Activated T-helper 1 cell treated with anti-CD3 and anti-CD28 coated beads, Interleukin-12 subunit alpha, Interleukin-12 subunit beta, Interleukin-2, Interleukin-4 antibody, amounts not matched to agents 30 ng/mL and 10 ng/mL and 1 ng/mL, durations not matched to agents 14 hours and 24 hours and 36 hours (primary cell): ENCODE measurements at regions not wholly inside any gene's neighbourhood (a gene's known extent, or its start where the extent isn't known, plus 50 kb on each side); places are given as distances from the start of the nearest gene placed in this dataset.
"Not testable (repeated sequence)": the region's sequence is repeated elsewhere in the genome, so short reads cannot be mapped to it uniquely, and the experiment has no call there.

Source experiments
- DNase-seq: peaks from one replicate; pipeline ENCODE4 v3.0.0; 2021; ENCODE audit warnings: low spot score
- H3K27ac Mint-ChIP-seq: one replicate; pipeline ENCODE4 v1.8.0; 2021; ENCODE audit warnings: mild to moderate bottlenecking, mixed read lengths
- H3K27me3 Mint-ChIP-seq: one replicate; pipeline ENCODE4 v1.8.0; 2022; ENCODE audit warnings: mild to moderate bottlenecking, moderate library complexity, mixed read lengths; ENCODE audit not compliant: insufficient read depth
- H3K36me3 Mint-ChIP-seq: one replicate; pipeline ENCODE4 v1.8.0; 2021; ENCODE audit warnings: low read depth, mixed read lengths
- H3K4me1 Mint-ChIP-seq: one replicate; pipeline ENCODE4 v1.8.0; 2021; ENCODE audit warnings: low read depth, mixed read lengths
- H3K4me3 Mint-ChIP-seq: one replicate; pipeline ENCODE4 v1.8.0; 2021; ENCODE audit warnings: mild to moderate bottlenecking, moderate library complexity, mixed read lengths
- H3K9me3 Mint-ChIP-seq: one replicate; pipeline ENCODE4 v1.8.0; 2021; ENCODE audit warnings: mixed read lengths
- intact Hi-C: fragments of 100-400 bp; cut with micrococcal nuclease; formaldehyde crosslinking; loops from one replicate; pipeline ENCODE4 v1.15.1; 2024

DNA sequence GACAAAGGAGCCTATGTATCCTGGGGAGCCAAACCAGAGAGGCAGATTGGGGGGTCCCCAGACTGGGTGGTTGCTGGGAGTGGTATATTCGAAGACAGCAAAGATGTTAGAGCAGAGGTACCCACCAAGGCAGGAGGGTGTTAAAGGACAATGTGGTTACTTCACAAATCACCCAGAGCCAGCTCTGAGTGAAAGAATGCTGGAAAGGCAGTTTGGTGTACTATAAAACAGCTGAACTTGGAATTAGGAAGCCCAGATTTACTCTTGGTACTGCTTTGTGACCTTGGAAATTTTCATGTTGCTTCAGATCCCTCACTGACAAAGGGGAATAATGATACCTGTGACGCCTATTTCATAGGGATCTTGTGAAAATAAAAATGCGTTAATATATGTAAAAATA is 121.6 kb downstream of the CD164 start:
- Mint-ChIP-seq H3K9me3 (no peaks in the 10 kb centered on the region), H3K36me3 (no peaks in the 10 kb centered on the region), H3K27me3 (peaks cover 4% of the 10 kb centered on the region), H3K4me3 (no peak overlapping the region), H3K4me1 (peaks cover 7% of the 10 kb centered on the region), H3K27ac (no peak overlapping the region)
- no peak for DNase-seq
- intact Hi-C loops: no loop called here

DNA sequence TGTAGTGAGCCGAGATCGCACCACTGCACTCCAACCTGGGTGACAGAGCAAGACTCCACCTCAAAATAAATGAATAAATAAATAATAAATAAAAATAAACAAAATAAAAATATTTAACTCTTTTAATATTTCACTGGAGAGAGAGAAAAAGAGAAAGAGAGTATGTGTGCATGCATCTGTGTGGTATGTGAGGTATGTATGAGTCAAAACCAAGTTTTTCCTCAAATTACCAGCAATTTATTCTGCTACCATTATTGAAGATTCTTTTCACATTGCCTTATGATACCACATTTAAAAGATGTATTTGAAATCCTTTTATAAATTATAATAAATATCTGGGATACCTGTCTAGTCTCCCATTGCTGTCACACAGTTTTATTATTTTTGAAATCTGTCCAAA is 122.1 kb downstream of the CD164 start:
- H3K36me3 Mint-ChIP-seq: no peaks in the 10 kb centered on the region
- peaks cover 7% of the 10 kb centered on the region for H3K4me1 Mint-ChIP-seq
- DNase-seq: no peak
- intact Hi-C loops: no loop called here
- H3K4me3 Mint-ChIP-seq: no peak overlapping the region
- peaks cover 4% of the 10 kb centered on the region for H3K27me3 Mint-ChIP-seq
- no peaks in the 10 kb centered on the region for H3K9me3 Mint-ChIP-seq
- no peak overlapping the region for H3K27ac Mint-ChIP-seq

DNA sequence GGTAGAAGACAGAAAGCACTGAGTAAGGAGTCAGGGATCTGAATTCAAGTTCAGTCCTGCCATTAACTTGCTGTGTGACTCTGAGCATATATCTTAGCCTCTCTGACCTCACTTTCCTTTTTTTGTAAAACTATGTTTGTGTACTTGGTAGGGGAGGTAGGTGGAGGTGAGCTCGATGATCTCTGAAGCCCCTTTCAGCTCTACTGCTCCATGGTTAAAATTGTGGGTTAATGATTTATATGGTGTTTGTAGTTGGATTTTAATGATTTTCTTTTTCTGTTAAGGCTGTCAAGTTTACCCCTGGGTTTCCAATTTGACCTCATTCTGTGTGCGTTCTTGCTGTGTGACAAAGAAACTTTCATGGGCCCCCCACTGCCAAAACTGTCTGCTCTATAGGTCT is 124.1 kb downstream of the CD164 start:
- Mint-ChIP-seq H3K27ac (no peak overlapping the region), H3K9me3 (no peaks in the 10 kb centered on the region), H3K36me3 (no peaks in the 10 kb centered on the region), H3K4me3 (no peak overlapping the region), H3K4me1 (no peaks in the 10 kb centered on the region), H3K27me3 (peaks cover 2% of the 10 kb centered on the region)
- intact Hi-C loops: no loop called here
- DNase-seq: no peak

DNA sequence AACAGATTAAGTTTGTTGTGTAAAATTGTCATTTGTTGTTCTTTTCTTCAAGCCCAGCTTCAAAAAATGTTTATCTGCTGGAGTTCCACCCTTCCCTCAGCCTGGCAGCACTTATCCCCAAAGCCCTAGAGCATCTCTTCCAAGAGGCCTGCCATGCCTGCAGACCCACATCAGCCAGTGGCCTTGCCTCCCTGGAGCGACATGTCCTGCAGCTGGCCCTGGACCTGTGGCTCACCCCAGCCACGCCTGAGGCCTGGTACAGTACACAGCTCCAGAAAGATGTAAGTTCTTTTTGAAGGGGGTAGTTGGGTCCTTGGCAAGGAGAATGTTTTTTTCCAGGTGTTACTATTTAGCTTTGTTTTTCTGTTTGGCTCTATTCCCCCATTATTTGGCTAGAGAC is 124.8 kb downstream of the CD164 start:
- Mint-ChIP-seq H3K4me1 (no peaks in the 10 kb centered on the region), H3K27ac (no peak overlapping the region), H3K27me3 (no peaks in the 10 kb centered on the region), H3K4me3 (no peak overlapping the region), H3K9me3 (no peaks in the 10 kb centered on the region), H3K36me3 (no peaks in the 10 kb centered on the region)
- intact Hi-C loops: no loop called here
- no peak for DNase-seq

DNA sequence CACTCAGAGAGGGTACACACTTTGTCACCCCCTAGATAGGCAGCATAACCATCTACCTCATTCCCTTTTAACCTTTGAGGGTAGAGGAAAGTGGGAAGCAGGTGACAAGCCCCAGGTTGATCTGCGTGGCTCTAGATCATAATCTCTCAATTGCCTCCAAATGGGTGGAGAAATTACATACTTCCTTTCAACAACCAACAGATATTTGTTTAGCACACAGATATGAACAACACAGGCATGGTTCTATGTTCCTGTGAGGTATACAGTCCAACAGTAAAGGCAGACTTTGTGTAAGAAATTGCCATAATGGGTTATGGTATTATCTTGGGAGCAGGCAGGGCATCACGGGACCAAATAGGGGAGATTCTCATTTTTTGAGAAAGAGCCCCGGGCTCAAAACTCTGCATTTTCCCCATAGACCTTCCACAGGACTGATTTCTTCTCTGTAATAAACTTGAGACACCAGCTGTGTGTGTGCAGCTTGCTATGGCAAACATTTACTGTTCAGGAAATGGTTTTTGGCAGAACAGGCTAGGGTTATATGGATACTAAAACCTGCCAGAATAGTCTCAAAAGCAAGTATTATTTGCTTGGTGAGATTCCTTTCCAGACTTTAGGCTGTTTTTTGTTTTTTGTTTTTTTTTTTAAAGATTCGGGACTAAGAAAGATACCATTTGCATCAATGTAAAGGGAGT is 126.2 kb downstream of the CD164 start:
- Mint-ChIP-seq H3K27ac (no peak overlapping the region), H3K9me3 (no peaks in the 10 kb centered on the region), H3K4me1 (no peaks in the 10 kb centered on the region), H3K27me3 (no peaks in the 10 kb centered on the region), H3K36me3 (no peaks in the 10 kb centered on the region), H3K4me3 (no peak overlapping the region)
- no peak for DNase-seq
- intact Hi-C loops: no loop called here

DNA sequence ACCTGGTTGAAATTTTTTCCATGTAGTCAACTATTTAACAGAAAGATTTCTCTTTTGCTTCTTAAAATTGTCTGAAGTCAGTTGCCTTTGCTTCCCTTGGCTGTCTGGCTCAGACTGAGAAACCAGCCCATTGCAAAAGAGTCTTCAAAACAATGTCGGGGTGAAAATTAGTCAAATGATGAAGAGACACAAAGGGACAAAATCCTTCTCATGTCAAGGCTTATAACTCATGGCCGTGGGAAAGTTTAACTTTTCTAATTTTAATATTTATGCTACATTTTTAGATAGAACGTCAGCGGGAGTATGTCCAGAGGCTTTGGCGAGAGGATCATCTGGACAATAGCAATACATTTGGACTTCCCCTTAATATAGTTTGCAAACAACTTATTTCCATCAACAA is 127.2 kb downstream of the CD164 start:
- Mint-ChIP-seq H3K4me3 (no peak overlapping the region), H3K4me1 (no peaks in the 10 kb centered on the region), H3K36me3 (no peaks in the 10 kb centered on the region), H3K27ac (no peak overlapping the region), H3K27me3 (no peaks in the 10 kb centered on the region), H3K9me3 (no peaks in the 10 kb centered on the region)
- DNase-seq: no peak
- intact Hi-C loops: no loop called here

DNA sequence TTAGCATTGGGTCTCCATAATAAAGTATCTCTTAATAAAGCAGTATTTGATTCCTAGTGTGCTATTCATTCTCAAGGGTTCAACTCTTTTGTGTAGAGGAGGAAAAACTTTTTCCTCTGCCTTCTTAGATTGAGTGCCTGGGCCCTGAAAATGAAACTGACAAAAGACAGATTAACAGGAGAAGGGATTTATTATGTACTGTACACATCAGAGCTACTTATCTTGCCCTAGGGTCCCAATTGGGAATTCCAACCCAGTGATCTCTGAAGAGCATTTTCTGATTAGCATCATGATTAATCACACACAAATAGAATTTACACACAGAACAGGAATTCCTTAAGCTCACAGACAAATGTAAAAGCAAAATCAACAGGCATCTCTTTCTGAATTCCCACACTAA is 128.9 kb downstream of the CD164 start:
- Mint-ChIP-seq H3K27ac (no peak overlapping the region), H3K9me3 (no peaks in the 10 kb centered on the region), H3K36me3 (no peaks in the 10 kb centered on the region), H3K4me3 (no peak overlapping the region), H3K4me1 (no peaks in the 10 kb centered on the region), H3K27me3 (no peaks in the 10 kb centered on the region)
- intact Hi-C loops: no loop called here
- DNase-seq: no peak

DNA sequence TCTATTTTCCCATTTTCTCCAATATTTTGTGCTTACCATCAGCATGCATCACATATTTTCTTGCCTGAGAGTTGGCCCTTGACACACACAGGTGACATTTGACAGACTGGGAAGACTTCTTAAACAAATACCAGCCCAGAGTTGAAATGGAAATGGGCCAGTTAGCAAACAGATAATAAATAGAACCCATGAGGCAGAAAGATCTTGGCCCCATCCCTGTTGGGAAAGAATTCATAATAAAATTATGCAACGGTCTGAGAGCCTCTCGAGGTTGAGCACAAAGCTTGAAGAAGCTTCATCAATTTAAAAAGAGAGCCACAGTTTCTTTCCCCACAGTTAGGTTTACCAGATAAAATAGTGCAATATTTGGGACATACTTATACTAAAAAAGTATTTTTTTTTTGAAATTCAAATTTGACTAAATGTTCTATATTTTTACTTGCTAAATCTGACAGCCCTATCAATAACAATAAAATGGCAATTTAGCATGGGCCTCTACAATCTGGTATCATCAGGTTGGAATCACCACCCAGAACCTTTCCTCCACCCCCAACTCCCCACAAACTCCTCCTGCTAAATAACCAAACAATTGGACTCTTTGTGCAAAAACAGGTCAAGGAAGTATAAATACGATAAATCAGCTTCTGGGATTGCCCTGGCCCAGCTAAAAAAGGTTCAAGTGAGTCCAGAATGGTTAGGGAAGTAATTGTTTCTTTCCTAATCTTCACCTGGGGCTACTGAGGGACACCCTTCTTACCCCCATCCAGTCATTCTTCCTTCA is 129.8 kb downstream of the CD164 start:
- no peaks in the 10 kb centered on the region for H3K4me1 Mint-ChIP-seq
- DNase-seq: no peak
- H3K36me3 Mint-ChIP-seq: no peaks in the 10 kb centered on the region
- no peaks in the 10 kb centered on the region for H3K9me3 Mint-ChIP-seq
- no peaks in the 10 kb centered on the region for H3K27me3 Mint-ChIP-seq
- H3K4me3 Mint-ChIP-seq: no peak overlapping the region
- intact Hi-C loops: no loop called here
- no peak overlapping the region for H3K27ac Mint-ChIP-seq

DNA sequence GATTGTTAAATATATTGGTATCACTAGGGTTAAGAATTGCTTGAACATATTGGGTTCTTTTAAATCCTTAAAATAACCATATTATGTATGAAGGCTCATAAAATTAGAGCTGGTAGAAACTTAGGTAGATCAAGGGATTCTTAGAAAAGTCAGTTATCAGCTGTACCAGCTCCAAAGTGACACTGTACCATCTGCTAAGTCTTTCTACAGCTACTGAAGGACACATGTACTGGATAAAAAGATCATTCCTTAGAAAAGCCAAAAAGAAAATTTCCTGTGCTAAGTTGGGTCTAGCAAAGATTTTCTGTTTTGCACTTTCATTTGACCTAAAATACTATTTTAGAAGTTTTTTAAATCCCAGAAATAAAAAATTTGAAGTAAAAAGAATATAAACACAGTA is 130.4 kb downstream of the CD164 start:
- Mint-ChIP-seq H3K4me3 (no peak overlapping the region), H3K4me1 (no peaks in the 10 kb centered on the region), H3K27ac (no peak overlapping the region), H3K27me3 (no peaks in the 10 kb centered on the region), H3K36me3 (no peaks in the 10 kb centered on the region), H3K9me3 (no peaks in the 10 kb centered on the region)
- DNase-seq: no peak
- intact Hi-C loops: no loop called here

DNA sequence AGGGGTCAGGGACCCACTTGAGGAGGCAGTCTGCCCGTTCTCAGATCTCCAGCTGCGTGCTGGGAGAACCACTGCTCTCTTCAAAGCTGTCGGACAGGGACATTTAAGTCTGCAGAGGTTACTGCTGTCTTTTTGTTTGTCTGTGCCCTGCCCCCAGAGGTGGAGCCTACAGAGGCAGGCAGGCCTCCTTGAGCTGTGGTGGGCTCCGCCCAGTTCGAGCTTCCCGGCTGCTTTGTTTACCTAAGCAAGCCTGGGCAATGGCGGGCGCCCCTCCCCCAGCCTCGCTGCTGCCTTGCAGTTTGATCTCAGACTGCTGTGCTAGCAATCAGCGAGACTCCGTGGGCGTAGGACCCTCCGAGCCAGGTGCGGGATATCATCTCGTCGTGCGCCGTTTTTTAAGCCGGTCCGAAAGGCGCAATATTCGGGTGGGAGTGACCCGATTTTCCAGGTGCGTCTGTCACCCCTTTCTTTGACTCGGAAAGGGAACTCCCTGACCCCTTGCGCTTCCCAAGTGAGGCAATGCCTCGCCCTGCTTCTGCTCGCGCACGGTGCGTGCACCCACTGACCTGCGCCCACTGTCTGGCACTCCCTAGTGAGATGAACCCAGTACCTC is 131.6 kb downstream of the CD164 start:
- H3K4me3 Mint-ChIP-seq, H3K27me3 Mint-ChIP-seq, H3K4me1 Mint-ChIP-seq, H3K27ac Mint-ChIP-seq, H3K36me3 Mint-ChIP-seq, H3K9me3 Mint-ChIP-seq, intact Hi-C loops, DNase-seq: not testable (repeated sequence)

DNA sequence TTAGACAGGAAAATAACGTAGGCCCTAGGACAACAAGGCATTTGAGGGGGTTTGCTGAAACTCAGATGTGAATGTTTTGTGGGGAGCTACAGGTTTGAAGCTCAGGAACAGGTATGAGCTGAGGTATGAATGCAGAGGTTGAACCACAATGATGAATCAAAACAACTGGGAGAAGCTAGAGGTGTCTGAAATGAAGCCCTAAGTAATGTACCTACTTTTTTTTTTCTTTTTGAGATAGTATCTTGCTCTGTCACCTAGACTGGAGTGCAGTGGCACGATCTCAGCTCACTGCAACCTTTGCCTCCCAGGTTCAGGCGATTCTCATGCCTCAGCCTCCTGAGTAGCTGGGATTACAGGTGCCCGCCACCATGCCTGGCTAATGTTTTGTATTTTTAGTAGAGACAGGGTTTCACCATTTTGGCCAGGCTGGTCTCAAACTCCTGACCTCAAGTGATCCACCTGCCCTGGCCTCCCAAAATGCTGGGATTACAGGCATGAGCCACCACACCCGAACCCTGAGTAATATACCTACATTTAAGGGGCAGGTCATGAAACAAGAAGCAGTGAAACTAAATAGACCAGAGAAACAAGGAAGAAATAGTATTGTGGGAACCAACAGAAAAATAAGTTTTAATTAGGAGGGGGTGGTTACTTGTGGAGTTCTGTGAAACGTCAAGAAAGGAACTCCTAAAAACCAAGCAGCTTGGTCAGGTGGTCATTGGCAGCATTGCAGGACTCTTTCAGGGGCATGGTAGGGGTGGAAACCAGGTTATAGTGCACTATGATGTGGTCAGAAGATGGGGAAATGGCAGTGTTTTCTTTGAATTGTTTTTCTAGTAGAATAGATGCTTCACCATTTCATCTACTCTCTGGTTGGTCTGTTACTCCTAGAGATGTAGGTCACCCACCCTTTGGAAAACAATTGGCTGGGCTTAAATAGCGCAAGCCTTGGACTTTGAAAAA is 138.1 kb downstream of the CD164 start:
- Mint-ChIP-seq H3K4me3 (no peak overlapping the region), H3K9me3 (no peaks in the 10 kb centered on the region), H3K36me3 (no peaks in the 10 kb centered on the region), H3K4me1 (peaks cover 15% of the 10 kb centered on the region), H3K27me3 (no peaks in the 10 kb centered on the region), H3K27ac (no peak overlapping the region)
- no peak for DNase-seq
- intact Hi-C loops: no loop called here

DNA sequence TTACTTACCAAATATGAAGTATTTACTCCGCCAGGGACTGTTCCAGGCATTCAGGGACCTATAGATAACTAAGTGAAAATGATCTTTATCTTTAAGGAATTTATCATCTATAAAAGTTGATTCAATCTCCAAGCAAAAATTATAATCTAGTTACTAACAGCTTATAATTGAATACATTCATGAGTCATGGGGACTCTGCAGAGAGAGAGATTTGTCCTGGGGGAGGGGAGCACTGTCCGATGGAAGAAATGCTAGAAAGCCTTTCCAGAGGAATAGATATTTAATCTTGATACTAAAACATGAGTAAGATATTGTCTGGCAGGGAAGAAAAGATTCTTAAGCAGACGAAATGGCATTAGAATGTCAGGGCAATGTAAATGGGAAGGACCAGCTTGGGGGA is 139.3 kb downstream of the CD164 start:
- intact Hi-C loops: no loop called here
- Mint-ChIP-seq H3K27ac (no peak overlapping the region), H3K4me1 (peaks cover 15% of the 10 kb centered on the region), H3K36me3 (no peaks in the 10 kb centered on the region), H3K9me3 (no peaks in the 10 kb centered on the region), H3K27me3 (no peaks in the 10 kb centered on the region), H3K4me3 (no peak overlapping the region)
- DNase-seq: no peak
